Gastroesophageal sphincter (tissue), 3 donors: ENCODE measurements at regions not wholly inside any gene's neighbourhood (a gene's known extent, or its start where the extent isn't known, plus 50 kb on each side); places are given as distances from the start of the nearest gene placed in this dataset.

Source experiments
- CTCF ChIP-seq, 4 experiments: fragments of 200-600 bp in 2 of 4; fragments of 450-650 bp in 2 of 4; sonication (generic) in 1 of 4; IDR thresholded peaks; one replicate each; pipeline ENCODE4 v1.5.1; 2017 to 2019; ENCODE audit warnings: antibody characterized with exemption in 4 of 4, mild to moderate bottlenecking in 2 of 4, moderate library complexity in 2 of 4
- EP300 ChIP-seq: sonication (generic); formaldehyde crosslinking; IDR thresholded peaks from one replicate; pipeline ENCODE4 v1.6.1; 2017; ENCODE audit warnings: antibody characterized with exemption, mild to moderate bottlenecking

DNA sequence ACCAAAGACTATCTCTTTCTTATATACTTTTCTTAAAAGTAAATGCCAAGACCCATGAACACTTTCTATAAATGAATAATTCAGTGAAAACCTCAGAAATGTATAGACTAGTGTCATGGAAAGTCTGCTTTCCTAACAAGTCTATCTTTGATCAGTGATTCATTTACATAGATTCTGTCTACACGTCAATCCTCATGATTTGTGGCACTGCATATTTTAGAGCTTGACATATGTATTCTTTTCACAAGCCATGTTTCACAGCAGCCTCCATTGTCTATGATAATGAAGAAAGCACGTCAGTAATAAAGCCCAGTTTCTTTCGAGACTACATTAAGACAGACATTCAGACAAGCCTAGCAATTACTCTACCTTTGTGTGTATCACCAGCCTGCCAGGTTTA is 486.6 kb downstream of the IRS1 start:
- TF ChIP-seq CTCF (IDR thresholded peaks at IDR 0.05), result no peak
- no peak for TF ChIP-seq EP300
